Astrocyte of the spinal cord (primary cell): ENCODE measurements at regions not wholly inside any gene's neighbourhood (a gene's known extent, or its start where the extent isn't known, plus 50 kb on each side); places are given as distances from the start of the nearest gene placed in this dataset.

Experiments
- DNase-seq: peaks from one replicate; pipeline ENCODE4 v3.0.0; 2011; ENCODE audit warnings: low read depth, low spot score
- H3K4me3 ChIP-seq: 2 replicates; pipeline ENCODE4 v1.5.1; 2011; ENCODE audit warnings: low read depth, mild to moderate bottlenecking, low read length, moderate library complexity
- in situ Hi-C: cut with HindIII; loops from 2 replicates; pipeline ENCODE4 v1.10.0; 2017; ENCODE audit warnings: low sequenced_read_pairs
- TF ChIP-seq, protein P1 (sequence below): IDR thresholded peaks from 2 replicates; pipeline ENCODE4 v1.5.1; 2012; ENCODE audit warnings: low read depth, mild to moderate bottlenecking, low read length, inconsistent platforms

- TF ChIP-seq, protein P1, sequence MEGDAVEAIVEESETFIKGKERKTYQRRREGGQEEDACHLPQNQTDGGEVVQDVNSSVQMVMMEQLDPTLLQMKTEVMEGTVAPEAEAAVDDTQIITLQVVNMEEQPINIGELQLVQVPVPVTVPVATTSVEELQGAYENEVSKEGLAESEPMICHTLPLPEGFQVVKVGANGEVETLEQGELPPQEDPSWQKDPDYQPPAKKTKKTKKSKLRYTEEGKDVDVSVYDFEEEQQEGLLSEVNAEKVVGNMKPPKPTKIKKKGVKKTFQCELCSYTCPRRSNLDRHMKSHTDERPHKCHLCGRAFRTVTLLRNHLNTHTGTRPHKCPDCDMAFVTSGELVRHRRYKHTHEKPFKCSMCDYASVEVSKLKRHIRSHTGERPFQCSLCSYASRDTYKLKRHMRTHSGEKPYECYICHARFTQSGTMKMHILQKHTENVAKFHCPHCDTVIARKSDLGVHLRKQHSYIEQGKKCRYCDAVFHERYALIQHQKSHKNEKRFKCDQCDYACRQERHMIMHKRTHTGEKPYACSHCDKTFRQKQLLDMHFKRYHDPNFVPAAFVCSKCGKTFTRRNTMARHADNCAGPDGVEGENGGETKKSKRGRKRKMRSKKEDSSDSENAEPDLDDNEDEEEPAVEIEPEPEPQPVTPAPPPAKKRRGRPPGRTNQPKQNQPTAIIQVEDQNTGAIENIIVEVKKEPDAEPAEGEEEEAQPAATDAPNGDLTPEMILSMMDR, result no peak
- in situ Hi-C loops, result no loop called here
These were observed 242.1 kb downstream of the ZEB2 start for GRCh38 chr2:144277622-144278354.

DNA sequence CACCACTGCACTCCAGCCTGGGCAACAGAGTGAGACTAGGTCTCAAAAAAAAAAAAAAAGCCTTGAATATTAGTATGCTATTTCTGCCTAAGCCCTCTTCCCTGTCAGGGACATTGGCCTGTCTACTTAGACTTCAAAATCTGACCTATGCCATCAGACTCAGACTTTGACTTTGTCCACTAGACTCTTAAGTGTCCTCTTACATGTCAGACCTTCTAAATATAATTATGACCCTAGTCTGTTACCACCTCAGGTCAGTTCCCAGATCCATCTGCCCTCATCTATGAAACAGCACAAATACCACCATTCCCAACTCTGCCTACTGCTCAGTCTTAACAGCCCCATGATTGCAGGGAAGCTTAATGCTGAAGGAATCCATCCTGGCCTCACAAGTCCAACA lies 244.6 kb downstream of the ZEB2 start:
- no peak overlapping the region for H3K4me3 ChIP-seq
- TF ChIP-seq, protein P1, result no peak
- in situ Hi-C loops, result no loop called here
- no peak for DNase-seq

More at GRCh38 chr2:144277622-144278354, 242.1 kb downstream of the ZEB2 start:
- no peak overlapping the region for H3K4me3 ChIP-seq
- no peak for DNase-seq

DNA sequence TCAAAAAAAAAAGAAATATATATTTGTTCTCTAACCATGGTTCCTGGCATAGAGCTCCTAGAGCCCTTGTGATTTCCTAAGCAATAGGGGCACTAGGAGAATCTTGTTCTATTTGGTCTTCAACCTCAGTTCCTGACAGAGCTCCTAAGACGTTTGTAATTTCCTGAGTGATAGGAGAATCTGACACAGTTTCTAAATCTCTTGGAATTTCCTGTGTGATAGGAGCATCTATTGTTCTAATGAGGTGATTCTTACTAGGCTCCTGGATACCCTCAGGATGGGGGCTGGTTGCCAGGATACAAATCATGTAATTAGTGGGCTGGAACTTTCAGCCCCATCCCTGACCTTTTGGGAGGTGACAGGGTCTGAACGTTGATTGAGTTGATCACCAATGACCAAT lies 245.8 kb downstream of the ZEB2 start:
- TF ChIP-seq, protein P1, result no peak
- no peak overlapping the region for H3K4me3 ChIP-seq
- no peak for DNase-seq
- in situ Hi-C loops, result no loop called here

DNA sequence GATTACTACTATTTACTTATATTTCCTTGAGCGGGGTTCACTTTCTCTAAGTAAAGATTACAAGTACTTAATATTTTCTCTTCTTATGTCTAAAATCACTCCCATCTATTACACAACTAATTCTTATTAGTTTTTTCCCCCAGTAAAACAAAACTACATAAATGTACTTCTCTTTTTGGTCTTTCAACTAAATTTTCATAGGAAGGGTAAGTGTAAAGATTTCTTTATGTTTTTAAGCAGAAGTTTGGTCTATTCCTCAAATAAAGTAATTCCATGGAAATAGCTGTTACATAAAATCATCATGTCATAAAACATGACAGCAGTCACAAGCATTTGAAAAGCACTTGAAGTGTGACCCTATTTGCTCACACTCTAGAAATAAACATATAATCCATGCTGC lies 249.0 kb downstream of the ZEB2 start:
- in situ Hi-C loops, result no loop called here
- no peak for DNase-seq
- no peak overlapping the region for H3K4me3 ChIP-seq
- TF ChIP-seq, protein P1, result no peak

DNA sequence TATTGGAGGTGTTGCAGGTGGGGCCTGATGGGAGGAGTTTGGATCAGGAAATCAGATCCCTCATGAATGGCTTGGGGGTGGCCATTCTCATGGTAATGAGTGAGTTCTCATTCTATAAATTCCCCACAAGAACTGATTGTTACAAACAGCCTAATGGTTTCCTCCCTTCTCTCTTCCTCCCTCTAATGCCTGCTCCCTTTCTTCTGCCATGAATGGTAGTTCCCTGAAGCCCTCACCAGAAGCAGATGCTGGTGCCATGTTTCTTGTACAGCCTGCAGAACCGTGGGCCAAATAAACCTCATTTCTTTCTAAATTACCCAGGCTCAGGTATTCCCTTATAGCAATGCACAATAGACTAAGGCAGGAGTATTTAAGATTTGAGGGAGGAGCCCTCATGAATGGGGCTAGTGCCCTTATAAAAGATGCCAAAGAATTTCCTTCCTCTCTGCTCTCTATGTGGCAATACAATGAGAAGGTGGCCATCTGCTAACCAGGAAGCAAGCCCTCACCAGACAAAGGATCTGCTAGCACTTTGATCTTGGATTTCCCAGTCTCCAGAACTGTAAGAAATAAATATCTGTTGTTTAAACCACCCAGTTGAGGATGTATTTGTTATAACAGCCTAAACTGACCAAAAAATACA lies 251.8 kb downstream of the ZEB2 start:
- no peak overlapping the region for H3K4me3 ChIP-seq
- in situ Hi-C loops, result no loop called here
- DNase-seq, result no peak
- TF ChIP-seq, protein P1, result no peak

DNA sequence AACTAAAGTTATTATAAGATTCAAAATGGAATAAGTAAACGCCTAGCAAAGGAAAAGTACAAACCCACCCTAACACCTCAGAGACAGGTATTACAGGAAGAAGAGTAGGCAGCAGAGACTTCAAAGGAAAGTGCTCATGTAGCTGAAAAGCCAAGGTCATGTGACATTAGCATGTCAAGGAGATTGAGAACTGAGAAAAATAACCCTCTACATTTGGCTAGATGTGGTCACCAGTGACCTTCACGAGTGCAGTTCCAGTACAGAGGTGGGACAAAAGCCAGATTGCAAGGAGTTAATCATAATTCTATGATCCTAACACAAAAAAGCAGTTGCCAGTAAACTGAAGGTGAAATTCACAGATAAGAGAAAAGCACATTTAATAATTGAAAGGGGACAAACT lies 252.7 kb downstream of the ZEB2 start:
- in situ Hi-C loops, result no loop called here
- no peak for DNase-seq
- TF ChIP-seq, protein P1, result no peak

More for the DNA sequence above, 252.7 kb downstream of the ZEB2 start:
- no peak overlapping the region for H3K4me3 ChIP-seq
